Osteoblast (primary cell): ENCODE measurements at regions not wholly inside any gene's neighbourhood (a gene's known extent, or its start where the extent isn't known, plus 50 kb on each side); places are given as distances from the start of the nearest gene placed in this dataset.
"Not testable (repeated sequence)": the region's sequence is repeated elsewhere in the genome, so short reads cannot be mapped to it uniquely, and the experiment has no call there.

ENCODE experiments used
- DNase-seq: peaks from one replicate; pipeline ENCODE4 v3.0.0; 2011; ENCODE audit warnings: low spot score, mixed read lengths; ENCODE audit not compliant: insufficient read length; ENCODE audit errors: missing footprints
- H2AFZ ChIP-seq: 2 replicates; pipeline ENCODE4 v1.6.0; 2011; ENCODE audit warnings: mild to moderate bottlenecking, low read length
- H3K27ac ChIP-seq: 2 replicates; pipeline ENCODE4 v1.5.1; 2011; ENCODE audit warnings: mild to moderate bottlenecking, low read depth, low read length, moderate library complexity
- H3K27me3 ChIP-seq: 2 replicates; pipeline ENCODE4 v1.6.0; 2012; ENCODE audit warnings: mild to moderate bottlenecking, control low read depth, inconsistent platforms, low read length, moderate library complexity; ENCODE audit not compliant: insufficient read depth
- H3K36me3 ChIP-seq: 2 replicates; pipeline ENCODE4 v1.5.1; 2011; ENCODE audit warnings: mild to moderate bottlenecking, low read length, control low read depth, moderate library complexity; ENCODE audit not compliant: insufficient read depth
- H3K4me1 ChIP-seq: 2 replicates; pipeline ENCODE4 v1.5.1; 2011; ENCODE audit warnings: mild to moderate bottlenecking, low read length, control low read depth, moderate library complexity; ENCODE audit not compliant: insufficient read depth
- H3K4me2 ChIP-seq: 2 replicates; pipeline ENCODE4 v1.6.0; 2011; ENCODE audit warnings: mild to moderate bottlenecking, low read length; ENCODE audit not compliant: insufficient read depth
- H3K4me3 ChIP-seq: fragments of 200-600 bp; sonication (generic); 3 replicates; pipeline ENCODE4 v1.5.1; 2012; ENCODE audit warnings: mild to moderate bottlenecking, low read length, inconsistent platforms; ENCODE audit not compliant: insufficient read depth
- H3K79me2 ChIP-seq: 2 replicates; pipeline ENCODE4 v1.6.0; 2012; ENCODE audit warnings: mild to moderate bottlenecking, low read length, control low read depth, inconsistent platforms; ENCODE audit not compliant: insufficient read depth
- H3K9me3 ChIP-seq: 2 replicates; pipeline ENCODE4 v1.5.1; 2011; ENCODE audit warnings: low read depth, low read length, control low read depth
- H4K20me1 ChIP-seq: 2 replicates; pipeline ENCODE4 v1.6.0; 2012; ENCODE audit warnings: mild to moderate bottlenecking, low read length, control low read depth; ENCODE audit not compliant: insufficient read depth
- CTCF ChIP-seq: IDR thresholded peaks from 2 replicates; pipeline ENCODE4 v1.5.1; 2011; ENCODE audit warnings: mild to moderate bottlenecking, low read depth, low read length, moderate library complexity; ENCODE audit errors: extremely low read depth

GRCh38 chr19:21617740-21618339, 112.4 kb downstream of the ZNF429 start:
- no peaks in the 10 kb centered on the region for H3K27me3 ChIP-seq
- H3K36me3 ChIP-seq, result no peaks in the 10 kb centered on the region
- TF ChIP-seq CTCF, result no peak
- H4K20me1 ChIP-seq, result no peaks in the 10 kb centered on the region
- H3K4me3 ChIP-seq, result no peak overlapping the region
- DNase-seq, result no peak
- no peak overlapping the region for H3K4me2 ChIP-seq
- no peaks in the 10 kb centered on the region for H3K4me1 ChIP-seq
- H3K27ac ChIP-seq, result no peak overlapping the region
- H2AFZ ChIP-seq, result no peak overlapping the region
- H3K9me3 ChIP-seq, result no peaks in the 10 kb centered on the region
- H3K79me2 ChIP-seq, result no peaks in the 10 kb centered on the region

DNA sequence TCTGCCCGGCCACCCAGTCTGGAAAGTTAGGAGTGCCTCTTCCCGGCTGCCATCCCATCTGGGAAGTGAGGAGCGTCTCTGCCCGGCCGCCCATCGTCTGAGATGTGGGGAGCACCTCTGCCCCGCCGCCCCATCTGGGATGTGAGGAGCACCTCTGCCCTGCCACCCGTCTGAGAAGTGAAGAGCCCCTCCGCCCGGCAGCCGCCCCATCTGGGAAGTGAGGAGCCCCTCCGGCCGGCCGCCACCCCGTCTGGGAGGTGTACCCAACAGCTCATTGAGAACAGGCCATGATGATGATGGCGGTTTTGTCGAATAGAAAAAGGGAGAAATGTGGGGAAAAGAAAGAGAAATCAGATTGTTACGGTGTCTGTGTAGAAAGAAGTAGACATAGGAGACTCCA, 109.4 kb downstream of the ZNF429 start:
- not testable (repeated sequence) for H4K20me1 ChIP-seq, H3K27me3 ChIP-seq, H3K4me1 ChIP-seq, H3K27ac ChIP-seq, H3K9me3 ChIP-seq, H3K4me3 ChIP-seq, H3K79me2 ChIP-seq, H2AFZ ChIP-seq, H3K36me3 ChIP-seq, DNase-seq, H3K4me2 ChIP-seq

DNA sequence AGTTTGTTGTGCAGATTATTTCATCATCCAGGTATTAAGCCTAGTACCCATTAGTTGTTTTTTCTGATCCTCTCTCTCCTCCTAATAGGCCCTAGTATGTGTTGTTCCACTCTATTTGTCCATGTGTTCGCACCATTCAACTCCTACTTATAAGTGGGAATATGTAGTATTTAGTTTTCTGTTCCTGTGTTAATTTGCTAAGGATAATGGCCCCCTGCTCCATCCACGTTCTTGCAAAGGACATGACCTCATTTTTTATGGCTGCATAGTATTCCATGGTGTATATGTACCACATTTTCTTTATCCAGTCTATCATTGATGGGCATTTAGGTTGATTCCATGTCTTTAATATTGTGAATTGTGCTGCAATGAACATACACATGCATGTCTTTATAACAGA, 107.8 kb downstream of the ZNF429 start:
- H3K79me2 ChIP-seq, H3K27ac ChIP-seq, H3K9me3 ChIP-seq, H2AFZ ChIP-seq, H3K4me3 ChIP-seq, H3K27me3 ChIP-seq, DNase-seq, H3K4me2 ChIP-seq, H4K20me1 ChIP-seq, H3K36me3 ChIP-seq, H3K4me1 ChIP-seq: not testable (repeated sequence)

GRCh38 chr19:21612403-21612872, 107.0 kb downstream of the ZNF429 start:
- H3K4me1 ChIP-seq, result no peaks in the 10 kb centered on the region
- H3K36me3 ChIP-seq, result no peaks in the 10 kb centered on the region
- H4K20me1 ChIP-seq, result no peaks in the 10 kb centered on the region
- no peak overlapping the region for H2AFZ ChIP-seq
- H3K27me3 ChIP-seq, result no peaks in the 10 kb centered on the region
- no peaks in the 10 kb centered on the region for H3K9me3 ChIP-seq
- no peaks in the 10 kb centered on the region for H3K79me2 ChIP-seq
- no peak for TF ChIP-seq CTCF
- H3K4me2 ChIP-seq, result no peak overlapping the region
- H3K27ac ChIP-seq, result no peak overlapping the region
- no peak overlapping the region for H3K4me3 ChIP-seq
- DNase-seq, result no peak

DNA sequence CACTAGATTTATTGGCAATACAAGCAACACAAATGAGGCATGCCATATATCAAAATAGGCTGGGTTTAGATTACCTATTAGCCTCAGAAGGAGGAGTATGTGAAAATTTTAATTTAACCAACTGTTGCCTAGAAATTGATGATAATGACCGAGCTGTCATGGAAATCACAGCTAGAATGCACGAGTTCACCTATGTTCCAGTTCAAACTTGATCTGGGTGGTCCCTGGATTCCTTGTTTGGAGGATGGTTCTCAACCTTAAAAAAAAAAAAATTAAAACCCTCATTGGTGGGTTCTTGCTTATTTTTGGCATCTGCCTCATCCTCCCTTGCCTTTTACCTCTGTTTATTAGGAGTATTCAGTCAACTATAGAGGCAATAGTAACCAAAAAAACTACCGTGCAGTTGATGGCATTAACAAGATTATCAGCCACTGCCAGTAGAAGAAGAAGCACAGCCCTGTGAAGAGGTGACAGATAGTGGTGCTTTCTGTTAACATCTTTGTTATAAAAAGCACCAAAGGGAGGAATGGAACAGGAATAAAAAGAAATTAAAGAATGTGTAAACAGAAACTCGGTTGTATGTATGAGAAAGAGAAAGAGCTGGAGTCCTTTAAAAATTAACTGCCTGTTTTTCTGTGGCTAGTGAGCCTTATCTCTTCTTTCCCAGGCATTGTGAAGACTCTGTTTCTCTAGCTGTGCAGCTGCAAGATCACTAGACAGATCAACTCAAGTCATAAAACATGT, 106.4 kb downstream of the ZNF429 start:
- Histone ChIP-seq H3K4me2 (no peak overlapping the region), H2AFZ (no peak overlapping the region), H4K20me1 (no peaks in the 10 kb centered on the region), H3K4me3 (no peak overlapping the region), H3K79me2 (no peaks in the 10 kb centered on the region), H3K4me1 (no peaks in the 10 kb centered on the region), H3K9me3 (no peaks in the 10 kb centered on the region), H3K27me3 (no peaks in the 10 kb centered on the region), H3K36me3 (no peaks in the 10 kb centered on the region), H3K27ac (no peak overlapping the region)
- no peak for TF ChIP-seq CTCF
- no peak for DNase-seq
